IPS DF 6.9 (cell line): ENCODE measurements at regions not wholly inside any gene's neighbourhood (a gene's known extent, or its start where the extent isn't known, plus 50 kb on each side); places are given as distances from the start of the nearest gene placed in this dataset.
"Not testable (repeated sequence)": the region's sequence is repeated elsewhere in the genome, so short reads cannot be mapped to it uniquely, and the experiment has no call there.

Source experiments
- DNase-seq: peaks from one replicate; pipeline ENCODE4 v3.0.0-alpha.2; 2013; ENCODE audit warnings: low read depth, low spot score
- H3K27ac ChIP-seq: one replicate; pipeline ENCODE4 v1.5.1; 2013; ENCODE audit warnings: low read length, control low read depth
- H3K27me3 ChIP-seq: 2 replicates; pipeline ENCODE4 v1.6.1; 2013; ENCODE audit warnings: mild to moderate bottlenecking, low read length; ENCODE audit not compliant: control insufficient read depth, insufficient read depth
- H3K36me3 ChIP-seq: 2 replicates; pipeline ENCODE4 v1.6.1; 2013; ENCODE audit warnings: low read length; ENCODE audit not compliant: control insufficient read depth, insufficient read depth
- H3K4me1 ChIP-seq: 2 replicates; pipeline ENCODE4 v1.6.1; 2013; ENCODE audit warnings: low read length; ENCODE audit not compliant: control insufficient read depth, insufficient read depth
- H3K4me3 ChIP-seq: 2 replicates; pipeline ENCODE4 v1.5.1; 2013; ENCODE audit warnings: mild to moderate bottlenecking, low read length
- H3K9me3 ChIP-seq: 2 replicates; pipeline ENCODE4 v1.6.1; 2013; ENCODE audit warnings: low read length, inconsistent platforms; ENCODE audit not compliant: control insufficient read depth, insufficient read depth
- WGBS: extraction: QIAGEN DNeasy Blood & Tissue Kit; methylation state at CpG from one replicate; pipeline ENCODE4 v1.1.7; 2013; ENCODE audit warnings: mixed read lengths, missing lambda C conversion rate; ENCODE audit not compliant: insufficient read length, insufficient coverage; 5-methylcytosine and 5-hydroxymethylcytosine counted together

DNA sequence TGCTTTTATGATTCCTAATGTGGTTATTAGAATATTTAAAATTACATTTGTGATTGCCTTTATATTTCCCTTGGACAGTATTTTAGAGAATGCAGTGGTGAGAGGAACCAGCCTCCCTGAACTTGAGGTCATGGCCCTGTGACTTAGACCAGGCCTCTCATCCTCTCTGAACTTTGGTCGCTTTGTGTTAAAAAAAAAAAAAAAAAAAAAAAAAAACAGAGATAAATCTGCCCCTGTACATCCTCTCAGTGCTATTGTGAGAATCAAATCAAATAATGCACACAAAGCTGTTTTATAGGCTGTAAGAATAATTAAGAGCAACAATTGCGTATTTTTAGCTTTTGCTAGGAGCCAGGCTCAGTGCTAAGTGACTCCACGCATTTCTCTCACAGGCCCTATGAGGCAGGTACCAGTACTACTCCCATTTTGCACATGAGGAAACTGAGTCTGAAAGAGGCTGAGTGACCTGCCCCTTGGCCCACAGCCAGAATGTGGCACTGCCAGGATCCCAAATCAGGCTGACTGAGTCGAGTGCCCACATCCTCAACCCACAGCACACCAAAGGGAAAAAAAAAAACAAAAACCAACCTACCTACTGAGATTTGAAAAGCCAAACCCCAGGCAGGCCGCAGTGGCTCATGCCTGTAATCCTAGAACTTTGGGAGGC is 110.3 kb upstream of the LARP1 start:
- H3K4me1 ChIP-seq: no peaks in the 10 kb centered on the region
- no peak overlapping the region for H3K27ac ChIP-seq
- no peak for DNase-seq
- H3K9me3 ChIP-seq: no peaks in the 10 kb centered on the region
- H3K36me3 ChIP-seq: no peaks in the 10 kb centered on the region
- no peak overlapping the region for H3K4me3 ChIP-seq
- no peaks in the 10 kb centered on the region; the same call in 1 of the 2 replicates for H3K27me3 ChIP-seq
- WGBS: no CpG with 5 or more reads among the region's 5 CpGs

- no peaks in the 10 kb centered on the region; the same call in 1 of the 2 replicates for H3K27me3 ChIP-seq
- no peak for DNase-seq
- WGBS: no CpG with 5 or more reads among the region's 12 CpGs
- H3K36me3 ChIP-seq: no peaks in the 10 kb centered on the region
- no peak overlapping the region for H3K27ac ChIP-seq
- no peaks in the 10 kb centered on the region for H3K4me1 ChIP-seq
- no peak overlapping the region for H3K4me3 ChIP-seq
- no peaks in the 10 kb centered on the region for H3K9me3 ChIP-seq
Measured at GRCh38 chr5:154642499-154643245, 112.5 kb upstream of the LARP1 start.

GRCh38 chr5:154640213-154640831 is 114.9 kb upstream of the LARP1 start:
- H3K36me3 ChIP-seq, H3K4me1 ChIP-seq, H3K9me3 ChIP-seq, H3K4me3 ChIP-seq, H3K27me3 ChIP-seq, DNase-seq, H3K27ac ChIP-seq: not testable (repeated sequence)
- WGBS: no CpG with 5 or more reads among the region's 4 CpGs

- H3K27ac ChIP-seq, DNase-seq, H3K9me3 ChIP-seq, H3K4me1 ChIP-seq, H3K27me3 ChIP-seq, H3K36me3 ChIP-seq, H3K4me3 ChIP-seq: not testable (repeated sequence)
- WGBS: no CpG with 5 or more reads among the region's 7 CpGs
Measured at GRCh38 chr5:154636786-154637185, 118.4 kb upstream of the LARP1 start.

- not testable (repeated sequence) for H3K4me3 ChIP-seq, H3K36me3 ChIP-seq, H3K27ac ChIP-seq, H3K27me3 ChIP-seq, H3K4me1 ChIP-seq, DNase-seq, H3K9me3 ChIP-seq
- WGBS: no CpG with 5 or more reads among the region's 12 CpGs
Measured at GRCh38 chr5:154636271-154636670, 118.9 kb upstream of the LARP1 start.

- H3K4me1 ChIP-seq, H3K27ac ChIP-seq, H3K9me3 ChIP-seq: not testable (repeated sequence)
Measured at GRCh38 chr5:154633744-154634143, 121.4 kb upstream of the LARP1 start.

DNA sequence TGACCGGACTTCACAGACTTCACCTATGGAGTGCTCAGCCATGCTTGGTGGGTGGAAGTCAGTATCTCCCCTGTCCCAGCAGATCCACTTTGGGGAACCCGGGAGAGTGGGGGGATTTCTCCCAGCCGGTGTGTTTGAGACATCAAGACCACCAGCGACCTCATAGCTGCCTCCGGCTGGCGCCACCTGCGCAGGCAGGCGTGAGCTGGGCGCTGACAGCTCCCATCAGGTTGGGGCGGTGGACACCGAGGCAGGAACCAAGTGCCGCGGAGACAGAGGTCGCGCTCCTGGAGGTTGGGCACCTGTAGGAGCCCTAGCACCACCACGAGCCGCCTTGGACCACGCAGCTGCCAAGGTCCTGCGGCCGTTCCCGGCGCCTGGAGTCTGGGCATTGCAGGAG is 124.0 kb upstream of the LARP1 start:
- Histone ChIP-seq H3K4me3 (no peak overlapping the region), H3K9me3 (no peaks in the 10 kb centered on the region), H3K36me3 (no peaks in the 10 kb centered on the region), H3K27me3 (no peaks in the 10 kb centered on the region), H3K4me1 (no peaks in the 10 kb centered on the region), H3K27ac (no peak overlapping the region)
- no CpG with 5 or more reads among the region's 22 CpGs for WGBS
- no peak for DNase-seq

More at GRCh38 chr5:154633744-154634143, 121.4 kb upstream of the LARP1 start:
- H3K36me3 ChIP-seq, H3K27me3 ChIP-seq, H3K4me3 ChIP-seq, DNase-seq: not testable (repeated sequence)
- no CpG with 5 or more reads among the region's 4 CpGs for WGBS

DNA sequence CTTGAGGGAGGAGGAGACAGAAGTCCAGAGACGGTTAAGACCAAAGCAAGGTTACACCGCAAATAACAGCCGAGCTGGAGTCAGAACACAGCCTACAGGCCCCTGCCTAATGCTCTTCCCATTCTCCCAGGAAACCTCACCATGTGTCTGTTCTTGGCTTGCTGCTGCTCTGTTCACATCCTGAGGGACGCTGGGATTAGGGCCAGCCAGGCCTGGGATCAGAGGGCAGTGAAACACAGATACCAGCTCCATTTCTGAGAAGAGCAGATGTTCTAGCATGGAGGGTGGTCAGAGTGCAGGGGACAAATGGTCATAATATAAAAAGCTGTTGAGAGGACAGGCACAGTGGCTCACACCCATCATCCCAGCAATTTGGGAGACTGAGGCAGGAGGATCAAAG is 124.8 kb upstream of the LARP1 start:
- H3K36me3 ChIP-seq: no peaks in the 10 kb centered on the region
- WGBS: no CpG with 5 or more reads among the region's 4 CpGs
- no peaks in the 10 kb centered on the region for H3K9me3 ChIP-seq
- no peaks in the 10 kb centered on the region for H3K4me1 ChIP-seq
- no peaks in the 10 kb centered on the region for H3K27me3 ChIP-seq
- no peak overlapping the region for H3K4me3 ChIP-seq
- no peak overlapping the region for H3K27ac ChIP-seq
- DNase-seq: no peak

DNA sequence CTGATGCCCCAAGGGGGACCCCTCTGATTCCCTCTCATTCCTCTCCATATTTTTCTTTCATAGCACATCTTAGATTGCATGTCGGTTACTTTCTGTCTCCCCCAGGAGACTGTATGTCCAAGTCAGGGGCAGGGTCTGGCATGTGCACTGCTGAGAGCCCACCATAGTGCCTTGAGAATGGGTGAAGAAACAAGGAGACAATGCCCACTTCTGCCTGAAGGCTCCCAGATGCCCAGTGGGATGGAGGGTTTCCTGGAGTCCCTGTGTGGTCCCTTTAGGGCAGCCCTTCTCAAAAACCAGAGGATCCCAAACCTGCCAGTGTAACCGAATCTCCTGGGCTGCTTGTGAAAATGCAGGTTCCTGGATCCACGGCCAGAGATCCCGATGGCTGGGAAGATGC is 126.5 kb upstream of the LARP1 start:
- H3K27ac ChIP-seq: no peak overlapping the region
- WGBS: no CpG with 5 or more reads among the region's 4 CpGs
- no peaks in the 10 kb centered on the region for H3K27me3 ChIP-seq
- H3K9me3 ChIP-seq: no peaks in the 10 kb centered on the region
- no peaks in the 10 kb centered on the region for H3K4me1 ChIP-seq
- no peak for DNase-seq
- H3K4me3 ChIP-seq: no peak overlapping the region
- H3K36me3 ChIP-seq: no peaks in the 10 kb centered on the region

- WGBS: no CpG with 5 or more reads among the region's 7 CpGs
- DNase-seq: no peak
Measured at GRCh38 chr5:154627698-154628678, 127.2 kb upstream of the LARP1 start.

More at GRCh38 chr5:154627698-154628678, 127.2 kb upstream of the LARP1 start:
- Histone ChIP-seq H3K4me1 (no peaks in the 10 kb centered on the region), H3K27me3 (no peaks in the 10 kb centered on the region), H3K36me3 (no peaks in the 10 kb centered on the region), H3K9me3 (no peaks in the 10 kb centered on the region), H3K27ac (no peak overlapping the region), H3K4me3 (no peak overlapping the region)
